GM21381 (cell line): ENCODE measurements at regions not wholly inside any gene's neighbourhood (a gene's known extent, or its start where the extent isn't known, plus 50 kb on each side); places are given as distances from the start of the nearest gene placed in this dataset.
"Not testable (repeated sequence)": the region's sequence is repeated elsewhere in the genome, so short reads cannot be mapped to it uniquely, and the experiment has no call there.

Experiments used
- ATAC-seq: cut with Tn5 transposase; IDR thresholded peaks from one replicate; pipeline ENCODE4 v1.9.1; 2021; ENCODE audit warnings: mild to moderate bottlenecking, moderate library complexity; ENCODE audit not compliant: unreplicated experiment

DNA sequence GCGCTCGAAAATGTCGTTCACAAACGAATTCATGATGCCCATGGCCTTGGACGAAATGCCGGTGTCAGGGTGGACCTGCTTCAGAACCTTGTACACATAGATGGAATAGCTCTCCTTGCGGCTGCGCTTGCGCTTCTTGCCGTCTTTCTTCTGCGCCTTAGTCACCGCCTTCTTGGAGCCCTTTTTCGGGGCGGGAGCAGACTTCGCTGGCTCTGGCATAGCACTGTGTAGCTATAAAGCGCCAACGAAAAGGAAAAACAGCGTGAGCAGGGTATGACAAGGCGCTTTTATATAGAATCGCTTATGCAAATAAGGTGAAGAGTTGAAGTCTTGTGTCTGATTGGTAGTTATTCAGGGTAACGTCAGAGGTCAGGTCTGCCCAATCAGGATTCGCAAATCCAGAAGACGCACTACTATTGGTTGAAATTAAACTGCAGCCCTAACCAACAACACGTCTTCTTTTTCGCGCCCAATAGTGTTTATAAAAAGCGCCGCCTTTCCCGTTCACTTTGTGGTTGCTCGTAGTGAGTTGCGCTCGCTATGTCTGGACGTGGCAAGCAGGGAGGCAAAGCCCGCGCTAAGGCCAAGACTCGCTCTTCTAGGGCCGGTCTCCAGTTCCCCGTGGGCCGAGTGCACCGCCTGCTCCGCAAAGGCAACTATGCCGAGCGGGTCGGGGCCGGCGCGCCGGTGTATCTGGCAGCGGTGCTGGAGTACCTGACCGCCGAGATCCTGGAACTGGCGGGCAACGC is 114.8 kb upstream of the PRSS16 start:
- ATAC-seq, result peak; percentile 66

GRCh38 chr6:27133281-27134227 is 113.9 kb upstream of the PRSS16 start:
- ATAC-seq, result peak; percentile 17

GRCh38 chr6:27135087-27135657 is 112.3 kb upstream of the PRSS16 start:
- ATAC-seq, result no peak

DNA sequence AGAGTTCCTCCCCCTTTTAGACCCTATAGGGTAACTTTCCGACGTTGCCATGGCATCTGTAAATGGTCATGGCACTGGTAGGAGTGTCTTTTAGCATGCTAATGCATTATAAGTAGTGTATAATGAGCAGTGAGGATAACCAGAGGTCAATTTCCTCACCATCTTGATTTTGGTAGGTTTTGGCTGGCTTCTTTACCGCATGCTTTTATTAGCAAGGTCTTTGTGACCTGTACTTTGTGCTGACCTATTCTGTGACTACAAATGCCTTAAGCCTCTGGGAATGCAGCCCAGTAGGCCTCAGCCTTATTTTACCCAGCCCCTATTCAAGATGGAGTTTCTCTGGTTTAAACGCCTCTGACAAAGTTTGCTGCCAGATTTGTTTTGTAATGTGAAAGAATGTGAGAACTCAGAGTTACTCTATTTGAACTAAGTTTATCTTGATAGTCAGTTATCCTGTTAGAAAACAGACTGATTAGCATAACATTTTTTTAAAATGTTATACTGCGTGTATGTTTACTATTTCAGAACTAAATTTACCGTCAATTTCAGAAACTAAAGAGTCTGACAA is 111.3 kb upstream of the PRSS16 start:
- no peak for ATAC-seq

DNA sequence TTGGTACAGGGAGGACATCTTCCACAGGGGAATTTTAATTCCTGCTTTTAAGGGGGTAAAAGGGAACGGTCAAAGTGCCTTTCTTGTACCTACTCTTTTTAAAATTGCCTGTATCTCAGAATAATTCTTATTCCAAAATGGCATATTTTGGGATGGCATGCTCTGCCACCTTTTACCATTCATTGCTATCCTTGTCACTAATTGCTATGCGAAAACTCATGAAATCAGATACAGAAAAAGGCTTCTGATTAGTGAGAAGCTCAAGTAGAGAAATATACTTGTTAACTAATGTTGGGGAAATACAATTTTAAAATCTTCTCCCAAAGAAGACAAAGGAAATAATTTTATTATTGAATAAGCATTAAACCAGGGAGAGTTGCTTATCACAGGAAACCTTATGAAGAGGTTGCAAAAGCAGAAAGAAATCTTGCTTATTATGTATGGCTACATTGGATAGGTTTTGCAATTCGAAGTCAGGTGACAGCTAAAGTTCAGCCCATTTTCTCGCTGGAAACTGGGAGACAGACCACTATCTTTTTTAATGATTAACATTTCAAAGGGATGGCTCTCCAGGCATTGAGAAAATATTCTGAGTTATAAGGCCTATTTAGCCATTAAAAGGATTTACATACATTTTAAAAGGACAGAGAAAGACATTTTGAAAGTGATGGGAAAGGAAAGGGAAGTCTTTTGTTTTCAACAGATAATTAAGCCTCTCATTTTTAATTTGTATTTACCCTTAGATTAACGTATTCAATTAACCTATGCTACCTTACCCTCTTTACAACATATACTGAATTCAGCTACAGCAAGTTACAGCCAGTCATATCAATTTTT is 110.3 kb upstream of the PRSS16 start:
- ATAC-seq, result no peak

DNA sequence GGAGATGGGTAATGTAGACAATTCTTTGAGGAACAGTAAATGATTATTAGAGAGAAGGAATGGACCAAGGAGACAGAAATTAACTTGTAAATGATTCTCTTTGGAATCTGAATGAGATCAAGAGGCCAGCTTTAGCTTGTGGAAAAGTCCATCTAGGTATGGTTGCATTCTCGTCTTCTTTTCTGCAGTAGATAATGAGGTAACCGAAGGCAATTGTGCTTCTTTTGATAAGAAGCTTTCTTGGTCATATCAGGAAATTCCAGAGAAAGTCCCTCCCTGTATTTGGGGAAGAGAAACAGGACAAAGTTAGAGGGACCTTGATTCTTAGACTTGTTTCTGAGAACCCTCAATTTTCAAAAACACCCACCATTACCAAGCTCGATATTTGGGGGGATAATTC is 109.1 kb upstream of the PRSS16 start:
- no peak for ATAC-seq

DNA sequence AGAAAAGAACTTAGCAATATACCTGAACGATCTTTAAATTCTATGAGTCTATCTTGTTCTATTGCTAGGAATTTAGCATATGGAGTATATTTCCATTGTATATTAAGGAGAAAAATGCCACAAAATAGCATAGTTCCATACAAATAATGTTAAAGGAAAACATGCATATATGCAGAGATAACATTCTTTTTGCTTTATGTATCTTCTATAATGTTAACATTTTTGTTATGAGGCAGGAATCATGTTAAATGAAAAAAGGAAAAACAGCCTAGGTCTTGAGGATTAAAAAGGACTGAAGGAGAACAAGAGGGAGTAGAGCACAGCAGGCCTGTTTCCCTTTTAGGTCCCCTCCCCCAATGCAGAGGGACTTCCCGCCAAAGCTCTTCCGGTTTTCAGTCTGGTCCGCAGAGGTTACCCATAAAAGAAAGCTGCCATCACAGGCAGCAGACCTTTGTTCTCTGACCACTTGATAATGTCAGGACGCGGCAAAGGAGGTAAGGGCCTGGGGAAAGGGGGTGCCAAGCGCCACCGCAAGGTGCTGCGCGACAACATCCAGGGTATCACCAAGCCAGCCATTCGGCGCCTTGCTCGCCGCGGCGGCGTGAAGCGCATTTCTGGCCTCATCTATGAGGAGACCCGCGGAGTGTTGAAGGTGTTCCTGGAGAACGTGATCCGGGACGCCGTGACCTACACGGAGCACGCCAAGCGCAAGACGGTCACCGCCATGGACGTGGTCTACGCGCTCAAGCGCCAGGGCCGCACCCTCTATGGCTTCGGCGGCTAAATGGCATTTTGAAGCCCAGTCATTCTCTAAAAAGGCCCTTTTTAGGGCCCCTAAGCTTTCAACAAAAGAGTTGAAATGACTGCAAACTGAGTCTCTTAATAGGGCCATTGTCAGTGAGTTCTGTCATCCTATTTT is 108.4 kb upstream of the PRSS16 start:
- ATAC-seq, result peak; percentile 57

DNA sequence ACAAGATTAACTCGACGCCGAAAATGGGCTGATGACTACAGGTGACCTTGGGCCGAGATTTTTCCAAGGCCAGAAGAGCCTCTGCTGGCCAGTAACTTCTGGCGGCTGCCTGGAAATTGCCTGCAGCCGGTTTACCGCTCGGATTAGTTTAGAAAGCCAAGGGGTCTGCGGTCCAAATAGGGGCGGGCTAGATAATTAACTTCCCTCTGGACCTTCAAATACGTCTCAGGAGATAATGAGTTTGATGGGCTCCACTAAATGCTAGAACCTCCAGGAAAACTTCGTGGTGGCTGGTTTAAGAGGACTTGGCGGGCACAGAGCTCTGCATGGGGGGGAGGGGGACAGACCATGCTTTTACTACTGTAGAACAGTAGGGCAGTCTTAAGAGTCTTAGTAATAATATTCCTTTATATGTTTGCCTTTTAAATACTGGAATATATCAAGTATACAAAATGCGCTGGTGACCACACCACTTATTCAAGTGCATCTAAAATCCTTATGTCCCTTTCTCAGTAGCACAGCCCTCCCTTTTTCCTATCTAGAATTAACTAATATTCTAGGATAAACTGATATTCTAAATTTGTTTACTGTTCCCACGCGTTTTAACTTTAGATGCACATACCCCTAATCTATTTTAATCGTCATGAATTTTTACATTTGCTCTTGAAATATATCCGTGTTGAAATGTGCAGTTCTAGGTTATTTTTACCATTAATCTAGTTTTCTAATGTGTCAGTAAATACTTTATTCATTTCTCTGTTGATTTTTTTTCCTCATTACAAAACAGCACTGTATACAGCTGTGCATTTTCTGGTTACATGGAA is 107.5 kb upstream of the PRSS16 start:
- peak; percentile 9 for ATAC-seq

DNA sequence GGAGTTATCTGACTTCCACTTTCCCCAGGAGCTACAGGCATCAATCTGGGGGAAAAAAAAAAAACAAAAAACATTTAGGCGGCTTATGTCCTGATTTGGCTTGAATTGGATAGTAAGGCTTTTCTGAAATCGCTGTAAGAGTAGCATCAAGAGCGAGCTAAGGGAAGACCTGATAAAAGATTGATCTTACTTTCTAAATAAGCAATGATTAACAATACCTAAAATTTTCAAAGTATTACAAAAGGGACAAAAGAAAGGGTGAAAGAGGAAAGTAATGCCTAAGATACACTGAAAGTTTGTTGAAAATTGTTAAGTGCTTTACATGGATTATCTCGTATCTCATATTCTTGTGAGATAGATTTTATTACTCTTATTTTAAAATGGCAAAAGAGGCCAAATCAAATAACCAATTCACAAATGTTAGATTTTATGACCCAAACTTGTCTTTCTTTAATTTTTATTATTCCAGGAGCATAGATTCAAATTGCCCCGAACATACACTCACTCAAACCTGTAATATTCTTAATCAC is 106.4 kb upstream of the PRSS16 start:
- ATAC-seq, result no peak

DNA sequence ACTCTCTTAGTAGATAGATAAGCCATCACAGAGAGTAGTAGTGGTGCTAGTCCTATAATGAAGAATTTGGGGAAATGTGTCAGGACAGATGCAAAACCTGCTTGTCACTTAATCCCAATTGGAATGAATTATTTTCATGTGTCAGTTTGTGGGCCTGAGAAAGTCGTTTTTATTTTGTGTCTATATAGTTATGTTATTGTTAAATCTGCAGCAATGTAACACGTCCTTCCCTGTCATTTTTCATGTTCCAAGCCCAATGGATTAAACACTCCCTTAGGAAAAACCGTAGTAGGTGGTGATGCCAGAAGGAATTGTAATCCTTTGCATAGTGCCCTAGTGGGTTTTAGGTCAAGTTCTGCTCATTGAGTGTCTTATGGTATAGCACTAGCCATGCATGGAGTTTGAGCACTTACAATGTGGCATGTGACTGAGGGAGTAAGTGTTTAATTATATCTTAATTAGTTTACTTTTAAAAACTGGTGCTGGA is 105.9 kb upstream of the PRSS16 start:
- no peak for ATAC-seq

DNA sequence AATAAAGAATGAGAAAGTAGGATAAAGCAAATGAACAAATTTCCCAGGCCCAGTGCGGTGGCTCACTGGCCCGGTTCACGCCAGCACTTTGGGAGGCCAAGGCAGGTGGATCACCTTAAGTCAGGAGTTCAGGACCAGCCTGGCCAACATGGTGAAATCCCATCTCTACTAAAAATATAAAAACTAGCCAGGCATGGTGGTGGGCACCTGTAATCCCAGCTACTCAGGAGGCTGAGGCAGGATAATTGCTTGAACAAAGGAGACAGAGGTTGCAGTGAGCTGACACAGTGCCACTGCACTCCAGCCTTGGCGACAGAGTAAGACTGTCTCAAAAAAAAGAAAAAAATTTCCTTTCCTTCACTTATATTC is 104.5 kb upstream of the PRSS16 start:
- not testable (repeated sequence) for ATAC-seq

GRCh38 chr6:27143474-27144026 is 104.0 kb upstream of the PRSS16 start:
- ATAC-seq, result no peak

GRCh38 chr6:27144740-27145079 is 102.8 kb upstream of the PRSS16 start:
- no peak for ATAC-seq

DNA sequence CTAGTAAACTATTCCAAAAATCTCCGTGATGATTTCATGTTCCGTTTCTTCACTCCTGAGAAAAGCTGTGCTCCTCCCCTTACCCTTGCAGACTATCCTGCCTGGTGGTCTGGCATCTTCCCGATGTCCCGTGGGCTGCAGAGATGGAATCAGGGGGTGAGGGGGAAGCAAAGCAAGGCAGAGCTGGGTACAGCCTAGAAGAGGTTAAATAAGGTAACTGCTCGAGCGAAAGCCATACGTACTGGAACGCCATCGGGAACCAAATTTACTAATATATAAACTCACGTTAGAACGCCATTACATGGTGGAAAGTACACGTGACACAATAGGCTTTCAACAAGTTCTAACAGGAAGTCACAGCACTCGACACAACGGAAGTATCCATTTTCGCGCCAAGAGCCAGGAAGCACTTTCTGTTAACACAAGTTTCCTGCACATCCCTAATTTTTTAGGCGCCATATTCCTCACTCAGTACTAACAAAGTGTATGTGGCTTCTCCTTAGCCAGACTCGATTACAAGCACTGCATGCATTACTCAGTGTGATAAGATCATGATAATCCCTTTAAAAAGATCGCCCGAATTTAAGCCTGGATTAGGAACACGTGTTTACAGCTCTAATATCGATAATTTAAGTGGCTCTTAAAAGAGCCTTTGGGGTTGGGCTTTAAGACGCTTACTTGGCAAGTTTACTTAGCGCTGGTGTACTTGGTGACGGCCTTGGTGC is 101.6 kb upstream of the PRSS16 start:
- peak; percentile 26 for ATAC-seq

GRCh38 chr6:27146456-27146705 is 101.1 kb upstream of the PRSS16 start:
- ATAC-seq, result not testable (repeated sequence)

GRCh38 chr6:27146706-27147505 is 100.6 kb upstream of the PRSS16 start:
- ATAC-seq, result peak; percentile 72

GRCh38 chr6:27148404-27148795 is 99.1 kb upstream of the PRSS16 start:
- no peak for ATAC-seq
